ENCODE measurements at regions not wholly inside any gene's neighbourhood (a gene's known extent, or its start where the extent isn't known, plus 50 kb on each side); places are given as distances from the start of the nearest gene placed in this dataset.

DNA sequence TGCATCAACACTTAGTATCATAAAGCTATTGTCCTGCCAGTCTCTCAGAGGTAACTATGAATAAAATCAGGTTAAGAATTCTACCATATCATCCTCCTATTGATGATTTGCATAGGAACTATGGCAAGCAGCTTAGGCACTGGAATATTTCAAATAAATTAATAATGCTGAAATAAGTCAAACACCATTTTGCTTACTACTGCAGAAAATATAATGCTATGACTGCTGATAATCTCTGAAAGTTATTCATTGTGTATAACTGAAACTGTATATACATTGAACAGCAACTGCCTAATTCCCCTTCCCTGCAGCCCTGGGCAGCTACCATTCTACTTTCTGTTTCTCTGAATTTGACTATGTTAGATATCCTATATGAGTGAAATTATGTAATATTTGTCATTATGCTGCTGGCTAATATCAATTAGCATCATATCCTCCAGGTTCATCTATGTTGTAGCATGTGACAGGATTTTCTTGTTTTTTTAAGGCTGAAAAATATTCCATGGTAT is 318.8 kb upstream of the SGCG start:
- Histone ChIP-seq H3K4me3 (ENCODE audit: control insufficient read depth in 2 of 3, extremely low read depth in 1 of 3, insufficient read depth in 2 of 3, low read depth in 1 of 3, low read length in 3 of 3) (no peak overlapping the region), H3K79me2 (ENCODE audit: control insufficient read depth, insufficient read depth, low read length) (no peaks in the 10 kb centered on the region), H2AFZ (ENCODE audit: control insufficient read depth, low read length) (no peak overlapping the region), H4K20me1 (ENCODE audit: control insufficient read depth, extremely low read depth, insufficient read depth, low read length) (no peaks in the 10 kb centered on the region), H3K9me1 (ENCODE audit: control insufficient read depth, extremely low read depth, insufficient read depth, low read length) (no peaks in the 10 kb centered on the region), H3K9me3 (ENCODE audit: control insufficient read depth, low read depth, low read length) (no peaks in the 10 kb centered on the region), H3K36me3 (ENCODE audit: control insufficient read depth in 2 of 2, extremely low read depth in 1 of 2, insufficient read depth in 2 of 2, low read length in 2 of 2) (no peaks in the 10 kb centered on the region), H3K4me2 (ENCODE audit: control insufficient read depth, extremely low read depth, insufficient read depth, low read depth, low read length) (no peak overlapping the region), H3K27ac (ENCODE audit: control insufficient read depth, insufficient read depth, low read length) (no peak overlapping the region), H3K27me3 (ENCODE audit: control insufficient read depth, extremely low read depth, insufficient read depth, low read length) (no peaks in the 10 kb centered on the region), H3K4me1 (ENCODE audit: control insufficient read depth, extremely low read depth, insufficient read depth, low read length) (no peaks in the 10 kb centered on the region), H3K9ac (ENCODE audit: control insufficient read depth, extremely low read depth, insufficient read depth, low read length) (no peak overlapping the region)
- dilution Hi-C loops (cut with MboI; ENCODE audit: extremely low pct_ligation_motif_present, low sequenced_read_pairs), result no loop called here
- DNase-seq (ENCODE audit: low read depth, low spot score) (no peak), FAIRE-seq (no peak)
- TF ChIP-seq, protein P1, sequence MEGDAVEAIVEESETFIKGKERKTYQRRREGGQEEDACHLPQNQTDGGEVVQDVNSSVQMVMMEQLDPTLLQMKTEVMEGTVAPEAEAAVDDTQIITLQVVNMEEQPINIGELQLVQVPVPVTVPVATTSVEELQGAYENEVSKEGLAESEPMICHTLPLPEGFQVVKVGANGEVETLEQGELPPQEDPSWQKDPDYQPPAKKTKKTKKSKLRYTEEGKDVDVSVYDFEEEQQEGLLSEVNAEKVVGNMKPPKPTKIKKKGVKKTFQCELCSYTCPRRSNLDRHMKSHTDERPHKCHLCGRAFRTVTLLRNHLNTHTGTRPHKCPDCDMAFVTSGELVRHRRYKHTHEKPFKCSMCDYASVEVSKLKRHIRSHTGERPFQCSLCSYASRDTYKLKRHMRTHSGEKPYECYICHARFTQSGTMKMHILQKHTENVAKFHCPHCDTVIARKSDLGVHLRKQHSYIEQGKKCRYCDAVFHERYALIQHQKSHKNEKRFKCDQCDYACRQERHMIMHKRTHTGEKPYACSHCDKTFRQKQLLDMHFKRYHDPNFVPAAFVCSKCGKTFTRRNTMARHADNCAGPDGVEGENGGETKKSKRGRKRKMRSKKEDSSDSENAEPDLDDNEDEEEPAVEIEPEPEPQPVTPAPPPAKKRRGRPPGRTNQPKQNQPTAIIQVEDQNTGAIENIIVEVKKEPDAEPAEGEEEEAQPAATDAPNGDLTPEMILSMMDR (optimal IDR thresholded peaks at IDR 0.05 in 1 of 3, IDR thresholded peaks at IDR 0.05 in 1 of 3, conservative IDR thresholded peaks at IDR 0.05 in 1 of 3; ENCODE audit: extremely low read depth in 1 of 3, insufficient read depth in 2 of 3, low read length in 3 of 3), result no peak
- no peak for TF ChIP-seq EZH2 (IDR thresholded peaks at IDR 0.05; ENCODE audit: low read length)

DNA sequence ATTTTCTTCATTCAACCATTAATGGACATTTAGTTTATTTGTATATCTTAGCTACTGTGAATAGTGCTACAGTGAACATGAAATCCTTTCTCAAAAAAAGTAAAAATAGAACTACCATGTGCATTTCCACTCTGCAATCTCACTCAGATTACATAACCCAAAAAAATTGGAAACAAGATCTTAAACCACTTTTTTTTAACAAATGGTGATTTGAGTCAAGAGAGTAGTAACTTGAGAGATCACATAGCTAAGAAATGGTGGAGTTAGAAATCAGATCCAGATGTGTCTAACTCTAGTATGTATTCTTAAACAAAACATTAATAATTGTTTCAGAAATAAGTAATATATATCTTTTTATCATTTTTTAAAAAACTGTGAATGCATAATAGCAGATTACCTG is 318.3 kb upstream of the SGCG start:
- no peaks in the 10 kb centered on the region for H4K20me1 ChIP-seq (ENCODE audit: control insufficient read depth, extremely low read depth, insufficient read depth, low read length)
- H3K4me2 ChIP-seq (ENCODE audit: control insufficient read depth, extremely low read depth, insufficient read depth, low read depth, low read length), result no peak overlapping the region
- H2AFZ ChIP-seq (ENCODE audit: control insufficient read depth, low read length), result no peak overlapping the region
- no peaks in the 10 kb centered on the region for H3K4me1 ChIP-seq (ENCODE audit: control insufficient read depth, extremely low read depth, insufficient read depth, low read length)
- H3K36me3 ChIP-seq (ENCODE audit: control insufficient read depth in 2 of 2, extremely low read depth in 1 of 2, insufficient read depth in 2 of 2, low read length in 2 of 2), result no peaks in the 10 kb centered on the region
- TF ChIP-seq, protein P1 (optimal IDR thresholded peaks at IDR 0.05 in 1 of 3, IDR thresholded peaks at IDR 0.05 in 1 of 3, conservative IDR thresholded peaks at IDR 0.05 in 1 of 3; ENCODE audit: extremely low read depth in 1 of 3, insufficient read depth in 2 of 3, low read length in 3 of 3), result no peak
- no peak for TF ChIP-seq EZH2 (IDR thresholded peaks at IDR 0.05; ENCODE audit: low read length)
- H3K9me1 ChIP-seq (ENCODE audit: control insufficient read depth, extremely low read depth, insufficient read depth, low read length), result no peaks in the 10 kb centered on the region
- FAIRE-seq (no peak), DNase-seq (ENCODE audit: low read depth, low spot score) (no peak)
- dilution Hi-C loops (cut with MboI; ENCODE audit: extremely low pct_ligation_motif_present, low sequenced_read_pairs), result no loop called here
- H3K9ac ChIP-seq (ENCODE audit: control insufficient read depth, extremely low read depth, insufficient read depth, low read length), result no peak overlapping the region
- no peaks in the 10 kb centered on the region for H3K27me3 ChIP-seq (ENCODE audit: control insufficient read depth, extremely low read depth, insufficient read depth, low read length)
- H3K4me3 ChIP-seq (ENCODE audit: control insufficient read depth in 2 of 3, extremely low read depth in 1 of 3, insufficient read depth in 2 of 3, low read depth in 1 of 3, low read length in 3 of 3), result no peak overlapping the region
- H3K9me3 ChIP-seq (ENCODE audit: control insufficient read depth, low read depth, low read length), result no peaks in the 10 kb centered on the region
- H3K79me2 ChIP-seq (ENCODE audit: control insufficient read depth, insufficient read depth, low read length), result no peaks in the 10 kb centered on the region
- no peak overlapping the region for H3K27ac ChIP-seq (ENCODE audit: control insufficient read depth, insufficient read depth, low read length)

All from keratinocyte (primary cell).